Neuronal stem cell (in vitro differentiated cells): ENCODE measurements at regions not wholly inside any gene's neighbourhood (a gene's known extent, or its start where the extent isn't known, plus 50 kb on each side); places are given as distances from the start of the nearest gene placed in this dataset.

Experiments
- DNase-seq: peaks from one replicate; pipeline ENCODE4 v3.0.0-alpha.2; 2013; ENCODE audit warnings: low spot score
- H2AFZ ChIP-seq: one replicate; pipeline ENCODE4 v1.6.1; 2013; ENCODE audit warnings: mild to moderate bottlenecking, low read length, inconsistent platforms
- H2AK5ac ChIP-seq: 2 replicates; pipeline ENCODE4 v1.6.1; 2013; ENCODE audit warnings: low read depth, mild to moderate bottlenecking, inconsistent platforms, low read length, moderate library complexity, mixed read lengths
- H2BK120ac ChIP-seq: 2 replicates; pipeline ENCODE4 v1.6.1; 2013; ENCODE audit warnings: low read depth, mild to moderate bottlenecking, inconsistent platforms, low read length, moderate library complexity, mixed read lengths
- H2BK12ac ChIP-seq: one replicate; pipeline ENCODE4 v1.6.1; 2013; ENCODE audit warnings: low read length, inconsistent platforms
- H2BK15ac ChIP-seq: 2 replicates; pipeline ENCODE4 v1.6.1; 2013; ENCODE audit warnings: mild to moderate bottlenecking, low read length, inconsistent platforms, mixed read lengths
- H2BK5ac ChIP-seq: one replicate; pipeline ENCODE4 v1.6.1; 2013; ENCODE audit warnings: inconsistent platforms, mild to moderate bottlenecking, low read length, moderate library complexity
- H3K14ac ChIP-seq: one replicate; pipeline ENCODE4 v1.6.1; 2013; ENCODE audit warnings: low read length, inconsistent platforms
- H3K18ac ChIP-seq: 2 replicates; pipeline ENCODE4 v1.6.1; 2013; ENCODE audit warnings: low read length, inconsistent platforms
- H3K23ac ChIP-seq: 2 replicates; pipeline ENCODE4 v1.6.1; 2013; ENCODE audit warnings: low read depth, mild to moderate bottlenecking, mixed read lengths, low read length, inconsistent platforms; ENCODE audit not compliant: poor library complexity
- H3K27ac ChIP-seq: replicated peaks from 3 replicates; pipeline ENCODE4 v1.5.1; 2013; ENCODE audit warnings: low read length, inconsistent platforms
- H3K27me3 ChIP-seq, 3 experiments: 2 replicates each; pipeline ENCODE4 v1.6.1; 2013; ENCODE audit warnings: low read length in 3 of 3, mild to moderate bottlenecking in 2 of 3, inconsistent platforms in 1 of 3, low read depth in 1 of 3, mixed read lengths in 1 of 3, moderate library complexity in 1 of 3; ENCODE audit not compliant: control insufficient read depth in 3 of 3, insufficient read depth in 3 of 3
- H3K36me3 ChIP-seq, 2 donors: replicated peaks in 1 of 2; 2 replicates each; pipeline ENCODE4 v1.6.1; 2013; ENCODE audit warnings: low read length in 2 of 2; ENCODE audit not compliant: control insufficient read depth in 2 of 2, insufficient read depth in 2 of 2
- H3K4ac ChIP-seq: 2 replicates; pipeline ENCODE4 v1.6.1; 2013; ENCODE audit warnings: inconsistent platforms, mild to moderate bottlenecking, low read length, moderate library complexity
- H3K4me1 ChIP-seq, 2 donors: 1 replicate in 1 of 2; 2 replicates in 1 of 2; pipeline ENCODE4 v1.6.1; 2013; ENCODE audit warnings: low read length in 2 of 2, low read depth in 1 of 2; ENCODE audit not compliant: control insufficient read depth in 2 of 2, insufficient read depth in 1 of 2
- H3K4me2 ChIP-seq: one replicate; pipeline ENCODE4 v1.6.1; 2013; ENCODE audit warnings: mild to moderate bottlenecking, low read length, inconsistent platforms; ENCODE audit not compliant: insufficient read depth, poor library complexity, severe bottlenecking
- H3K4me3 ChIP-seq, 2 donors: 2 replicates each; pipeline ENCODE4 v1.5.1; 2013; ENCODE audit warnings: low read length in 2 of 2, mild to moderate bottlenecking in 2 of 2, inconsistent platforms in 1 of 2, moderate library complexity in 1 of 2
- H3K79me1 ChIP-seq: one replicate; pipeline ENCODE4 v1.6.1; 2013; ENCODE audit warnings: low read depth, mild to moderate bottlenecking, inconsistent platforms, low read length, moderate library complexity
- H3K9ac ChIP-seq: one replicate; pipeline ENCODE4 v1.6.1; 2013; ENCODE audit warnings: mild to moderate bottlenecking, low read depth, low read length, inconsistent platforms; ENCODE audit not compliant: poor library complexity
- H3K9me3 ChIP-seq, 2 donors: replicated peaks in 1 of 2; 2 replicates each; pipeline versions ENCODE3 to v1.6.1; 2013; ENCODE audit warnings: low read length in 2 of 2, mild to moderate bottlenecking in 2 of 2, inconsistent platforms in 1 of 2, low read depth in 1 of 2, mixed read lengths in 1 of 2, moderate library complexity in 1 of 2; ENCODE audit not compliant: control insufficient read depth in 2 of 2, insufficient read depth in 1 of 2
- H4K8ac ChIP-seq: one replicate; pipeline ENCODE4 v1.6.1; 2013; ENCODE audit warnings: low read depth, mild to moderate bottlenecking, inconsistent platforms, low read length, moderate library complexity
- H4K91ac ChIP-seq: one replicate; pipeline ENCODE4 v1.6.1; 2013; ENCODE audit warnings: low read length, low read depth, mild to moderate bottlenecking, inconsistent platforms; ENCODE audit not compliant: poor library complexity
- WGBS, 2 donors: extraction: QIAGEN DNeasy Blood & Tissue Kit; methylation state at CpG; one replicate each; pipeline ENCODE4 v1.1.7; 2013; ENCODE audit warnings: missing lambda C conversion rate in 2 of 2, mixed read lengths in 1 of 2; ENCODE audit not compliant: insufficient read length in 2 of 2, insufficient replicate concordance in 1 of 2; ENCODE audit errors: extremely low coverage in 2 of 2; 5-methylcytosine and 5-hydroxymethylcytosine counted together

GRCh38 chr10:33818343-33818742 is 483.9 kb upstream of the NRP1 start:
- no peak overlapping the region for H2BK12ac ChIP-seq
- H3K23ac ChIP-seq, result no peak overlapping the region
- no peaks in the 10 kb centered on the region for H3K79me1 ChIP-seq
- H4K91ac ChIP-seq, result no peak overlapping the region
- H2BK5ac ChIP-seq, result no peak overlapping the region
- WGBS, 2 donors, result no CpG with 5 or more reads among the region's 2 CpGs
- H2AK5ac ChIP-seq, result no peak overlapping the region
- H3K4me2 ChIP-seq, result no peak overlapping the region
- no peak overlapping the region for H2BK15ac ChIP-seq
- H3K18ac ChIP-seq, result no peak overlapping the region
- H3K27me3 ChIP-seq, result no peaks in the 10 kb centered on the region
- no peak overlapping the region for H4K8ac ChIP-seq
- no peak overlapping the region for H3K4me3 ChIP-seq
- no peaks in the 10 kb centered on the region for H3K36me3 ChIP-seq
- H3K14ac ChIP-seq, result no peak overlapping the region
- H3K4ac ChIP-seq, result no peak overlapping the region
- H3K9ac ChIP-seq, result no peak overlapping the region
- no peak overlapping the region for H2AFZ ChIP-seq
- no peak for DNase-seq
- H2BK120ac ChIP-seq, result no peak overlapping the region
- no peak overlapping the region for H3K27ac ChIP-seq
- peaks cover 4 to 11% of the 10 kb centered on the region in 2 donors for H3K4me1 ChIP-seq
- peaks cover 0 to 4% of the 10 kb centered on the region in 2 donors for H3K9me3 ChIP-seq

DNA sequence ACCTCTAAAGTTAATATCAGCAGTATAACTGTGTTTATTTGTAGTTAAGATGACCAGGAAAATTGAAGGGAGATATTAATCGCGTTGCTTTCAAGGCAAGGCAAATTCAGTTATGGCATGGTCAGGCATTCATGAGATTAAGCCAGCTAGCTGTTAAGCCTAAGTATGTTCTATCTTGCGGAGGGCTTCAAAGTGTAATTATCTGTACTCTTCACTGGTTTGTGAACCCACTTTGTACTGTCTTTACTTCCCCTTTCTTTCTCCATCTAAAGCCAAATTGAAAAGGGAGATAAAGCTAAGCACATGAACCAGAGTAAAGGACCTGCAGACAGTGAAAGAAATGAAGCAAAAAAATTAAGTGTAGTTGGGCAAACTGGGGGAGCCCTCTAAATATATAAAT is 483.1 kb upstream of the NRP1 start:
- Histone ChIP-seq H4K8ac (no peak overlapping the region), H3K79me1 (no peaks in the 10 kb centered on the region), H3K27ac (no peak overlapping the region), H3K23ac (no peak overlapping the region), H2BK15ac (no peak overlapping the region), H2BK120ac (no peak overlapping the region), H3K4ac (no peak overlapping the region), H3K4me1 (peaks cover 4 to 11% of the 10 kb centered on the region in 2 donors), H3K18ac (no peak overlapping the region), H3K14ac (no peak overlapping the region), H2BK5ac (no peak overlapping the region), H3K36me3 (no peaks in the 10 kb centered on the region), H3K4me3 (no peak overlapping the region), H3K27me3 (no peaks in the 10 kb centered on the region), H3K9me3 (peaks cover 0 to 4% of the 10 kb centered on the region in 2 donors), H2BK12ac (no peak overlapping the region), H4K91ac (no peak overlapping the region), H3K9ac (no peak overlapping the region), H3K4me2 (no peak overlapping the region), H2AK5ac (no peak overlapping the region), H2AFZ (no peak overlapping the region)
- no peak for DNase-seq
- no CpG with 5 or more reads among the region's 3 CpGs for WGBS, 2 donors

GRCh38 chr10:33815776-33816175 is 481.3 kb upstream of the NRP1 start:
- DNase-seq, result no peak
- Histone ChIP-seq H4K8ac (no peak overlapping the region), H2AFZ (no peak overlapping the region), H4K91ac (no peak overlapping the region), H2BK120ac (no peak overlapping the region), H2BK15ac (no peak overlapping the region), H3K79me1 (no peaks in the 10 kb centered on the region), H3K4me1 (peaks cover 4 to 6% of the 10 kb centered on the region in 2 donors), H3K18ac (no peak overlapping the region), H3K27me3 (no peaks in the 10 kb centered on the region), H3K9ac (no peak overlapping the region), H2BK12ac (no peak overlapping the region), H2AK5ac (no peak overlapping the region), H3K9me3 (peaks cover 0 to 4% of the 10 kb centered on the region in 2 donors), H2BK5ac (no peak overlapping the region), H3K27ac (no peak overlapping the region), H3K4ac (no peak overlapping the region), H3K14ac (no peak overlapping the region), H3K36me3 (no peaks in the 10 kb centered on the region), H3K4me3 (no peak overlapping the region), H3K23ac (no peak overlapping the region), H3K4me2 (no peak overlapping the region)
- no CpG with 5 or more reads among the region's 4 CpGs for WGBS, 2 donors

DNA sequence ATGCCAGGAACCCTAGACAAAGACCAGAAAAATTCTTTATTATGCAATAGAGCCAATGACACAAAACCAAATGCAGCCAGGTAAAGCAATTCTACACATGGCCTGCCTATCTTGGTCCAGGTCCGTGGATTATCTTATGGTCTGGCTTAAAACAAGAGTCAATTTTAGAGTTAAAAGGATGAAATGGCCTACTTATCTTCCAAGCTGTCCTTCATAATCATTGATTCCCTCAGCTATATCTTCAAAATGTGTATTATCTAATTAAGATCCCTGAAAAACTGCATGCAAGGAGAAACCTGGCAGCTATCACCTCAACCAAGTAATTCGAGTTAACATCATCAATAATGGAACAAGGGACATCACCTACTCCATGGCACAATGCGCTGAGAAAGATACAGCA is 479.4 kb upstream of the NRP1 start:
- no CpG with 5 or more reads among the region's 3 CpGs for WGBS, 2 donors
- DNase-seq, result no peak
- no peak overlapping the region for H3K23ac ChIP-seq

More for the DNA sequence above, 479.4 kb upstream of the NRP1 start:
- Histone ChIP-seq H3K9me3 (peaks cover 0 to 4% of the 10 kb centered on the region in 2 donors), H2BK5ac (no peak overlapping the region), H2BK120ac (no peak overlapping the region), H2BK12ac (no peak overlapping the region), H3K27ac (no peak overlapping the region), H3K9ac (no peak overlapping the region), H3K4me3 (no peak overlapping the region), H2AFZ (no peak overlapping the region), H2AK5ac (no peak overlapping the region), H3K18ac (no peak overlapping the region), H3K27me3 (no peaks in the 10 kb centered on the region), H3K79me1 (no peaks in the 10 kb centered on the region), H3K36me3 (no peaks in the 10 kb centered on the region), H4K91ac (no peak overlapping the region), H2BK15ac (no peak overlapping the region), H4K8ac (no peak overlapping the region), H3K4me2 (no peak overlapping the region), H3K4ac (no peak overlapping the region), H3K4me1 (peaks cover 0 to 2% of the 10 kb centered on the region in 2 donors), H3K14ac (no peak overlapping the region)
